ENCODE measurements at regions not wholly inside any gene's neighbourhood (a gene's known extent, or its start where the extent isn't known, plus 50 kb on each side); places are given as distances from the start of the nearest gene placed in this dataset.

DNA sequence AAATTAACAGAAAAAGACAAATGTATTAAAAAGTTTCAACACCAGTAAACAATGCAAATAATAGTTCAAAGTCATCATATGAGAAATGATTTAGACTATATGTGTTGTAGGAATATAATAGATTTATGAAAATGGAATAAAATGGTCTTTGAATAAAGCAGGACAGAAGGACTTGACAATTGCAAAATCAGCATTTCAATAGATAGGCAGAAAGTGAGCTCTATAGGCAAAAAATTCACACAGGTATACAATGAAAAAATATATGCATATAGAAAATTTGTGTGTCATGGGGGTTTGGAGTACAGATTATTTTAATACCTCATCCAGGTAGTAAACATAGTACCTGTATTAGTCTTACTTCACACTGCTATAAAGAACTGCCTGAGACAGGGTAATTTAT lies 571.1 kb upstream of the EYS start:
- ChIA-PET POLR2A (no interaction called here), CTCF (no interaction called here)
- no peak overlapping the region for H3K27ac ChIP-seq (ENCODE audit: extremely low read depth, low read depth, low read length)
- TF ChIP-seq ZNF677 (tag by site-specific recombination; IDR thresholded peaks at IDR 0.05): no peak
- TF ChIP-seq, protein P1, sequence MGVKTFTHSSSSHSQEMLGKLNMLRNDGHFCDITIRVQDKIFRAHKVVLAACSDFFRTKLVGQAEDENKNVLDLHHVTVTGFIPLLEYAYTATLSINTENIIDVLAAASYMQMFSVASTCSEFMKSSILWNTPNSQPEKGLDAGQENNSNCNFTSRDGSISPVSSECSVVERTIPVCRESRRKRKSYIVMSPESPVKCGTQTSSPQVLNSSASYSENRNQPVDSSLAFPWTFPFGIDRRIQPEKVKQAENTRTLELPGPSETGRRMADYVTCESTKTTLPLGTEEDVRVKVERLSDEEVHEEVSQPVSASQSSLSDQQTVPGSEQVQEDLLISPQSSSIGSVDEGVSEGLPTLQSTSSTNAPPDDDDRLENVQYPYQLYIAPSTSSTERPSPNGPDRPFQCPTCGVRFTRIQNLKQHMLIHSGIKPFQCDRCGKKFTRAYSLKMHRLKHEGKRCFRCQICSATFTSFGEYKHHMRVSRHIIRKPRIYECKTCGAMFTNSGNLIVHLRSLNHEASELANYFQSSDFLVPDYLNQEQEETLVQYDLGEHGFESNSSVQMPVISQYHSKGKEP (tag by site-specific recombination; IDR thresholded peaks at IDR 0.05): no peak
- no peak for TF ChIP-seq ZNF324 (tag by site-specific recombination; IDR thresholded peaks at IDR 0.05)
- TF ChIP-seq, protein P2, sequence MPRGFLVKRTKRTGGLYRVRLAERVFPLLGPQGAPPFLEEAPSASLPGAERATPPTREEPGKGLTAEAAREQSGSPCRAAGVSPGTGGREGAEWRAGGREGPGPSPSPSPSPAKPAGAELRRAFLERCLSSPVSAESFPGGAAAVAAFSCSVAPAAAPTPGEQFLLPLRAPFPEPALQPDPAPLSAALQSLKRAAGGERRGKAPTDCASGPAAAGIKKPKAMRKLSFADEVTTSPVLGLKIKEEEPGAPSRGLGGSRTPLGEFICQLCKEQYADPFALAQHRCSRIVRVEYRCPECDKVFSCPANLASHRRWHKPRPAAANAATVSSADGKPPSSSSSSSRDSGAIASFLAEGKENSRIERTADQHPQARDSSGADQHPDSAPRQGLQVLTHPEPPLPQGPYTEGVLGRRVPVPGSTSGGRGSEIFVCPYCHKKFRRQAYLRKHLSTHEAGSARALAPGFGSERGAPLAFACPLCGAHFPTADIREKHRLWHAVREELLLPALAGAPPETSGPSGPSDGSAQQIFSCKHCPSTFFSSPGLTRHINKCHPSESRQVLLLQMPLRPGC (tag by site-specific recombination; IDR thresholded peaks at IDR 0.05): no peak
- no peak for TF ChIP-seq KLF7 (tag by site-specific recombination; IDR thresholded peaks at IDR 0.05; ENCODE audit: borderline replicate concordance)
- TF ChIP-seq MYNN (tag by site-specific recombination; IDR thresholded peaks at IDR 0.05; ENCODE audit: borderline replicate concordance): no peak
- no peak for TF ChIP-seq YY2 (tag by site-specific recombination; IDR thresholded peaks at IDR 0.05)
- TF ChIP-seq ZNF792 (tag by site-specific recombination; IDR thresholded peaks at IDR 0.05): no peak
- TF ChIP-seq ZBTB21 (tag by site-specific recombination; IDR thresholded peaks at IDR 0.05): no peak
- TF ChIP-seq ZNF169 (tag by site-specific recombination; IDR thresholded peaks at IDR 0.05): no peak
- TF ChIP-seq ZNF394 (tag by site-specific recombination; IDR thresholded peaks at IDR 0.05; ENCODE audit: borderline replicate concordance): no peak
- H3K9me3 ChIP-seq (ENCODE audit: control insufficient read depth, insufficient read depth, low read depth, low read length): no peaks in the 10 kb centered on the region
- H3K36me3 ChIP-seq (ENCODE audit: control insufficient read depth in 2 of 2, insufficient read depth in 1 of 2, low read length in 2 of 2): no peaks in the 10 kb centered on the region
- no peak overlapping the region for H3K4me3 ChIP-seq (ENCODE audit: low read depth, low read length)
- no peaks in the 10 kb centered on the region for H3K4me1 ChIP-seq (ENCODE audit: control insufficient read depth, insufficient read depth, low read length)

DNA sequence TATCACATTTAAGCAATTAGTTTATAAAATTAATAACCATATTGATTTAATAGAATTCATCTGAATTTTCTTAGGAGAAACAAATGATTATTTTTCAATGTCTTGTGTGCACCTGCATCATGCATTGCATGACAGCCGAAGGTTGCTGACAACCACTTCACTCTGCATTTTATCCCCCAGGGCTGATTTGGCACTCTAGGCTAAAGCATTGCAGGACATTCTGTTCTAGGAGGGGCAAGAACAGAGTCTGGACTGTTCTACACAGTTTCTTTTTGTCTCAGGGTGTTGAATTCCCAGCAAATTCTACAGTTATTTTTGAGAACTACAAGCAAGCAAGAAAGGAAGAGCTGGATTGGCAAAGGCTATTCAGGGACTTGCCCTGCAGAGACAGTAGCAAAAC lies 570.4 kb upstream of the EYS start:
- ChIA-PET POLR2A (no interaction called here), CTCF (no interaction called here)
- Histone ChIP-seq H3K4me3 (ENCODE audit: low read depth, low read length) (no peak overlapping the region), H3K4me1 (ENCODE audit: control insufficient read depth, insufficient read depth, low read length) (no peaks in the 10 kb centered on the region), H3K9me3 (ENCODE audit: control insufficient read depth, insufficient read depth, low read depth, low read length) (no peaks in the 10 kb centered on the region), H3K36me3 (ENCODE audit: control insufficient read depth in 2 of 2, insufficient read depth in 1 of 2, low read length in 2 of 2) (no peaks in the 10 kb centered on the region), H3K27ac (ENCODE audit: extremely low read depth, low read depth, low read length) (no peak overlapping the region)
- no peak for TF ChIP-seq ZNF391 (tag by site-specific recombination; IDR thresholded peaks at IDR 0.05; ENCODE audit: borderline replicate concordance, low read depth)
- no peak for TF ChIP-seq ZNF664 (tag by site-specific recombination; IDR thresholded peaks at IDR 0.05)
- TF ChIP-seq ZNF366 (tag by site-specific recombination; conservative IDR thresholded peaks at IDR 0.05): no peak
- TF ChIP-seq, protein P3, sequence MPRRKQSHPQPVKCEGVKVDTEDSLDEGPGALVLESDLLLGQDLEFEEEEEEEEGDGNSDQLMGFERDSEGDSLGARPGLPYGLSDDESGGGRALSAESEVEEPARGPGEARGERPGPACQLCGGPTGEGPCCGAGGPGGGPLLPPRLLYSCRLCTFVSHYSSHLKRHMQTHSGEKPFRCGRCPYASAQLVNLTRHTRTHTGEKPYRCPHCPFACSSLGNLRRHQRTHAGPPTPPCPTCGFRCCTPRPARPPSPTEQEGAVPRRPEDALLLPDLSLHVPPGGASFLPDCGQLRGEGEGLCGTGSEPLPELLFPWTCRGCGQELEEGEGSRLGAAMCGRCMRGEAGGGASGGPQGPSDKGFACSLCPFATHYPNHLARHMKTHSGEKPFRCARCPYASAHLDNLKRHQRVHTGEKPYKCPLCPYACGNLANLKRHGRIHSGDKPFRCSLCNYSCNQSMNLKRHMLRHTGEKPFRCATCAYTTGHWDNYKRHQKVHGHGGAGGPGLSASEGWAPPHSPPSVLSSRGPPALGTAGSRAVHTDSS (tag by site-specific recombination; IDR thresholded peaks at IDR 0.05): no peak
- TF ChIP-seq, protein P4, sequence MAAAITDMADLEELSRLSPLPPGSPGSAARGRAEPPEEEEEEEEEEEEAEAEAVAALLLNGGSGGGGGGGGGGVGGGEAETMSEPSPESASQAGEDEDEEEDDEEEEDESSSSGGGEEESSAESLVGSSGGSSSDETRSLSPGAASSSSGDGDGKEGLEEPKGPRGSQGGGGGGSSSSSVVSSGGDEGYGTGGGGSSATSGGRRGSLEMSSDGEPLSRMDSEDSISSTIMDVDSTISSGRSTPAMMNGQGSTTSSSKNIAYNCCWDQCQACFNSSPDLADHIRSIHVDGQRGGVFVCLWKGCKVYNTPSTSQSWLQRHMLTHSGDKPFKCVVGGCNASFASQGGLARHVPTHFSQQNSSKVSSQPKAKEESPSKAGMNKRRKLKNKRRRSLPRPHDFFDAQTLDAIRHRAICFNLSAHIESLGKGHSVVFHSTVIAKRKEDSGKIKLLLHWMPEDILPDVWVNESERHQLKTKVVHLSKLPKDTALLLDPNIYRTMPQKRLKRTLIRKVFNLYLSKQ (tag by site-specific recombination; IDR thresholded peaks at IDR 0.05; ENCODE audit: borderline replicate concordance): no peak
- no peak for TF ChIP-seq ZNF792 (tag by site-specific recombination; IDR thresholded peaks at IDR 0.05)
- no peak for TF ChIP-seq ZNF571 (tag by site-specific recombination; IDR thresholded peaks at IDR 0.05)
- TF ChIP-seq ZNF138 (tag by site-specific recombination; IDR thresholded peaks at IDR 0.05; ENCODE audit: borderline replicate concordance): no peak

All from HEK293 (cell line).